GM23338 (cell line): ENCODE measurements at regions not wholly inside any gene's neighbourhood (a gene's known extent, or its start where the extent isn't known, plus 50 kb on each side); places are given as distances from the start of the nearest gene placed in this dataset.

ENCODE experiments used
- CREB1 ChIP-seq: fragments of 250-450 bp; sonication (Bioruptor Pico); IDR thresholded peaks from 2 replicates; pipeline ENCODE4 v1.5.0; 2020; ENCODE audit warnings: low read depth, mild to moderate bottlenecking, moderate library complexity
- CTCF ChIP-seq, 2 experiments: fragments of 200-600 bp in 1 of 2; sonication (generic) in 1 of 2; conservative IDR thresholded peaks; 2 replicates each; pipeline versions ENCODE4 v1.5.1 to v1.6.1; 2016 to 2017; ENCODE audit warnings: antibody characterized with exemption in 2 of 2, low read depth in 2 of 2, mild to moderate bottlenecking in 2 of 2, moderate library complexity in 1 of 2
- EZH2 ChIP-seq: fragments of 200-600 bp; sonication (generic); IDR thresholded peaks from one replicate; pipeline ENCODE4 v1.8.0; 2017; ENCODE audit warnings: antibody characterized with exemption, mild to moderate bottlenecking, low read depth; ENCODE audit not compliant: unreplicated experiment
- EZH2phosphoT487 ChIP-seq: fragments of 200-600 bp; sonication (generic); IDR thresholded peaks from one replicate; pipeline ENCODE4 v1.8.1; 2018; ENCODE audit warnings: antibody characterized with exemption; ENCODE audit not compliant: unreplicated experiment
- JUNB ChIP-seq: IDR thresholded peaks from one replicate; pipeline ENCODE4 v1.6.1; 2016; ENCODE audit warnings: antibody characterized with exemption; ENCODE audit not compliant: unreplicated experiment
- NANOG ChIP-seq: IDR thresholded peaks from 2 replicates; pipeline ENCODE4 v1.6.1; 2016; ENCODE audit warnings: antibody characterized with exemption, borderline replicate concordance
- POLR2AphosphoS5 ChIP-seq: IDR thresholded peaks from 2 replicates; pipeline ENCODE4 v1.6.1; 2016; ENCODE audit warnings: antibody characterized with exemption, low read depth
- STAT1 ChIP-seq: IDR thresholded peaks from one replicate; pipeline ENCODE4 v1.6.1; 2016; ENCODE audit warnings: antibody characterized with exemption; ENCODE audit not compliant: unreplicated experiment
- TF ChIP-seq, protein P1 (sequence below): IDR thresholded peaks from one replicate; pipeline ENCODE4 v1.6.1; 2018; ENCODE audit warnings: antibody characterized with exemption; ENCODE audit not compliant: unreplicated experiment
- TF ChIP-seq, protein P2 (sequence below): IDR thresholded peaks from 2 replicates; pipeline ENCODE4 v1.6.1; 2016; ENCODE audit warnings: antibody characterized with exemption

GRCh38 chr3:151556596-151556995 lies 95.7 kb upstream of the IGSF10 start:
- TF ChIP-seq CTCF (conservative IDR thresholded peaks at IDR 0.05; ENCODE audit: low read depth in 2 of 2) (no peak), EZH2 (no peak), POLR2AphosphoS5 (no peak), EZH2phosphoT487 (no peak), STAT1 (no peak), NANOG (no peak), CREB1 (no peak), JUNB (no peak)
- TF ChIP-seq, protein P1, sequence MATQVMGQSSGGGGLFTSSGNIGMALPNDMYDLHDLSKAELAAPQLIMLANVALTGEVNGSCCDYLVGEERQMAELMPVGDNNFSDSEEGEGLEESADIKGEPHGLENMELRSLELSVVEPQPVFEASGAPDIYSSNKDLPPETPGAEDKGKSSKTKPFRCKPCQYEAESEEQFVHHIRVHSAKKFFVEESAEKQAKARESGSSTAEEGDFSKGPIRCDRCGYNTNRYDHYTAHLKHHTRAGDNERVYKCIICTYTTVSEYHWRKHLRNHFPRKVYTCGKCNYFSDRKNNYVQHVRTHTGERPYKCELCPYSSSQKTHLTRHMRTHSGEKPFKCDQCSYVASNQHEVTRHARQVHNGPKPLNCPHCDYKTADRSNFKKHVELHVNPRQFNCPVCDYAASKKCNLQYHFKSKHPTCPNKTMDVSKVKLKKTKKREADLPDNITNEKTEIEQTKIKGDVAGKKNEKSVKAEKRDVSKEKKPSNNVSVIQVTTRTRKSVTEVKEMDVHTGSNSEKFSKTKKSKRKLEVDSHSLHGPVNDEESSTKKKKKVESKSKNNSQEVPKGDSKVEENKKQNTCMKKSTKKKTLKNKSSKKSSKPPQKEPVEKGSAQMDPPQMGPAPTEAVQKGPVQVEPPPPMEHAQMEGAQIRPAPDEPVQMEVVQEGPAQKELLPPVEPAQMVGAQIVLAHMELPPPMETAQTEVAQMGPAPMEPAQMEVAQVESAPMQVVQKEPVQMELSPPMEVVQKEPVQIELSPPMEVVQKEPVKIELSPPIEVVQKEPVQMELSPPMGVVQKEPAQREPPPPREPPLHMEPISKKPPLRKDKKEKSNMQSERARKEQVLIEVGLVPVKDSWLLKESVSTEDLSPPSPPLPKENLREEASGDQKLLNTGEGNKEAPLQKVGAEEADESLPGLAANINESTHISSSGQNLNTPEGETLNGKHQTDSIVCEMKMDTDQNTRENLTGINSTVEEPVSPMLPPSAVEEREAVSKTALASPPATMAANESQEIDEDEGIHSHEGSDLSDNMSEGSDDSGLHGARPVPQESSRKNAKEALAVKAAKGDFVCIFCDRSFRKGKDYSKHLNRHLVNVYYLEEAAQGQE: no peak
- TF ChIP-seq, protein P2, sequence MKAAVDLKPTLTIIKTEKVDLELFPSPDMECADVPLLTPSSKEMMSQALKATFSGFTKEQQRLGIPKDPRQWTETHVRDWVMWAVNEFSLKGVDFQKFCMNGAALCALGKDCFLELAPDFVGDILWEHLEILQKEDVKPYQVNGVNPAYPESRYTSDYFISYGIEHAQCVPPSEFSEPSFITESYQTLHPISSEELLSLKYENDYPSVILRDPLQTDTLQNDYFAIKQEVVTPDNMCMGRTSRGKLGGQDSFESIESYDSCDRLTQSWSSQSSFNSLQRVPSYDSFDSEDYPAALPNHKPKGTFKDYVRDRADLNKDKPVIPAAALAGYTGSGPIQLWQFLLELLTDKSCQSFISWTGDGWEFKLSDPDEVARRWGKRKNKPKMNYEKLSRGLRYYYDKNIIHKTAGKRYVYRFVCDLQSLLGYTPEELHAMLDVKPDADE: no peak
